Peyer's patch (tissue), 4 donors: ENCODE measurements at regions not wholly inside any gene's neighbourhood (a gene's known extent, or its start where the extent isn't known, plus 50 kb on each side); places are given as distances from the start of the nearest gene placed in this dataset.

Experiments used
- DNase-seq, 3 donors: peaks; one replicate each; pipeline ENCODE4 v3.0.0-alpha.2; 2017 to 2019
- H3K27ac ChIP-seq, 4 donors: fragments of 200-600 bp; sonication (generic); one replicate each; pipeline ENCODE4 v1.5.1; 2016 to 2019
- H3K27me3 ChIP-seq, 2 donors: fragments of 200-600 bp; sonication (generic); one replicate each; pipeline ENCODE4 v1.5.1; 2019
- H3K36me3 ChIP-seq, 3 donors: fragments of 200-600 bp; sonication (generic); one replicate each; pipeline ENCODE4 v1.5.1; 2016 to 2019
- H3K4me1 ChIP-seq, 4 donors: fragments of 200-600 bp; sonication (generic); one replicate each; pipeline ENCODE4 v1.5.1; 2016 to 2019
- H3K4me3 ChIP-seq, 4 donors: fragments of 200-600 bp; sonication (generic); 1 replicate in 3 of 4; 2 replicates in 1 of 4; pipeline ENCODE4 v1.5.1; 2016 to 2019; ENCODE audit warnings: mild to moderate bottlenecking in 1 of 4
- H3K9me3 ChIP-seq, 4 donors: fragments of 200-600 bp; sonication (generic); one replicate each; pipeline ENCODE4 v1.5.1; 2016 to 2019; ENCODE audit warnings: mild to moderate bottlenecking in 1 of 4
- POLR2A ChIP-seq, 2 donors: fragments of 450-650 bp; IDR thresholded peaks; one replicate each; pipeline ENCODE4 v1.5.1; 2017; ENCODE audit warnings: antibody characterized with exemption in 2 of 2, mild to moderate bottlenecking in 2 of 2, moderate library complexity in 2 of 2
- TF ChIP-seq, protein P1 (sequence below), 6 experiments: fragments of 450-650 bp in 4 of 6; fragments of 200-600 bp in 2 of 6; sonication (generic) in 1 of 6; IDR thresholded peaks; one replicate each; pipeline ENCODE4 v1.5.1; 2017 to 2019; ENCODE audit warnings: antibody characterized with exemption in 6 of 6, mild to moderate bottlenecking in 3 of 6, moderate library complexity in 1 of 6

DNA sequence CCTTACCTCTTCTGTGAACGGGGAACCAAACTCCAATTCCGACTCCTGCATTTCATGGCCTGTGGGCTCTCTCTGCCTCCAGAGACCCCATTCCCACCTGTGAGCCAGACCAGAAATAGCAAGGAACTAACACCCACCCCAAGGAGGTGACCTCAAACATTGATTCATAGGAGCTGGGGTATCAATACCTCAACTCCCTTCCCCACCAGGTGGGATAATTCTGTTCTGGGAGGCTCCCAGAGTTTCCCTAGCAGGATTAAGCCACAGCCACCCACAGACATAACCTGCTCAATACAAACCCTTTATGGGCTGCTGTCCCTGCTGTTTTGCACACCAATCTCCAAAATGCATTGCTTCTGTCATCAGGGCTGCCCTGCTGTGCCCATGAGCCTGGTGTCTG is 59.6 kb upstream of the FOXF1 start:
- Histone ChIP-seq H3K36me3 (no peaks in the 10 kb centered on the region), H3K9me3 (no peaks in the 10 kb centered on the region), H3K27ac (no peak overlapping the region), H3K4me3 (no peak overlapping the region), H3K4me1 (no peaks in the 10 kb centered on the region), H3K27me3 (no peaks in the 10 kb centered on the region)
- TF ChIP-seq POLR2A (IDR thresholded peaks at IDR 0.05): no peak
- TF ChIP-seq, protein P1, sequence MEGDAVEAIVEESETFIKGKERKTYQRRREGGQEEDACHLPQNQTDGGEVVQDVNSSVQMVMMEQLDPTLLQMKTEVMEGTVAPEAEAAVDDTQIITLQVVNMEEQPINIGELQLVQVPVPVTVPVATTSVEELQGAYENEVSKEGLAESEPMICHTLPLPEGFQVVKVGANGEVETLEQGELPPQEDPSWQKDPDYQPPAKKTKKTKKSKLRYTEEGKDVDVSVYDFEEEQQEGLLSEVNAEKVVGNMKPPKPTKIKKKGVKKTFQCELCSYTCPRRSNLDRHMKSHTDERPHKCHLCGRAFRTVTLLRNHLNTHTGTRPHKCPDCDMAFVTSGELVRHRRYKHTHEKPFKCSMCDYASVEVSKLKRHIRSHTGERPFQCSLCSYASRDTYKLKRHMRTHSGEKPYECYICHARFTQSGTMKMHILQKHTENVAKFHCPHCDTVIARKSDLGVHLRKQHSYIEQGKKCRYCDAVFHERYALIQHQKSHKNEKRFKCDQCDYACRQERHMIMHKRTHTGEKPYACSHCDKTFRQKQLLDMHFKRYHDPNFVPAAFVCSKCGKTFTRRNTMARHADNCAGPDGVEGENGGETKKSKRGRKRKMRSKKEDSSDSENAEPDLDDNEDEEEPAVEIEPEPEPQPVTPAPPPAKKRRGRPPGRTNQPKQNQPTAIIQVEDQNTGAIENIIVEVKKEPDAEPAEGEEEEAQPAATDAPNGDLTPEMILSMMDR (IDR thresholded peaks at IDR 0.05): no peak
- no peak for DNase-seq

DNA sequence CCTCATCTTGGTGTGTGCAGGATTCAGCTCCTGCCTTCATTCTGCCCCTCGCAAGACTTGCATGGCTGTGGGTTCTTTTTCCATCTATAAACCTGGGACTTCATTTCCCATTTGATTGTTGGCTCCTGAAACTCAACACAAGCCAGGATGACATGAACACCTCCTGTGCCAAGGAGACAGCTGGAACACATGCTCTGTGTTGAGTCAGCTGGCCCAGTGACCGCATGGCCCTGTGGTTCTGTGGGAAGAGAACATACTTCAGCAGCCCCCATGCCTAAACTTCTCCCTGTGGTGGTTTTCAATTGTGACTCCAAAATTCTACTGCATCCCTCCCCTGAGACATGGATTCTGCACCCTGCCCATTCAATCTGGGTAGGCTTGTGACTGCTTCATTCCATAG is 57.9 kb upstream of the FOXF1 start:
- Histone ChIP-seq H3K27ac (no peak overlapping the region), H3K9me3 (no peaks in the 10 kb centered on the region), H3K27me3 (no peaks in the 10 kb centered on the region), H3K36me3 (no peaks in the 10 kb centered on the region), H3K4me1 (no peaks in the 10 kb centered on the region), H3K4me3 (no peak overlapping the region)
- DNase-seq: no peak
- no peak for TF ChIP-seq POLR2A (IDR thresholded peaks at IDR 0.05)

GRCh38 chr16:86455116-86455515 is 55.2 kb upstream of the FOXF1 start:
- no peak for DNase-seq
- Histone ChIP-seq H3K27ac (peak overlapping the region in 1 of 4 donors; percentile 13), H3K27me3 (no peaks in the 10 kb centered on the region), H3K4me1 (no peaks in the 10 kb centered on the region), H3K4me3 (no peak overlapping the region), H3K9me3 (no peaks in the 10 kb centered on the region), H3K36me3 (no peaks in the 10 kb centered on the region)
- no peak for TF ChIP-seq POLR2A (IDR thresholded peaks at IDR 0.05)
- TF ChIP-seq, protein P1 (IDR thresholded peaks at IDR 0.05): no peak

- Histone ChIP-seq H3K4me1 (no peaks in the 10 kb centered on the region), H3K27ac (peak overlapping the region in 1 of 4 donors; percentile 13), H3K9me3 (no peaks in the 10 kb centered on the region), H3K27me3 (no peaks in the 10 kb centered on the region), H3K36me3 (no peaks in the 10 kb centered on the region), H3K4me3 (no peak overlapping the region)
- no peak for TF ChIP-seq POLR2A (IDR thresholded peaks at IDR 0.05)
- TF ChIP-seq, protein P1 (IDR thresholded peaks at IDR 0.05): no peak
- DNase-seq: no peak
Observed at GRCh38 chr16:86455640-86456039, 54.7 kb upstream of the FOXF1 start.

DNA sequence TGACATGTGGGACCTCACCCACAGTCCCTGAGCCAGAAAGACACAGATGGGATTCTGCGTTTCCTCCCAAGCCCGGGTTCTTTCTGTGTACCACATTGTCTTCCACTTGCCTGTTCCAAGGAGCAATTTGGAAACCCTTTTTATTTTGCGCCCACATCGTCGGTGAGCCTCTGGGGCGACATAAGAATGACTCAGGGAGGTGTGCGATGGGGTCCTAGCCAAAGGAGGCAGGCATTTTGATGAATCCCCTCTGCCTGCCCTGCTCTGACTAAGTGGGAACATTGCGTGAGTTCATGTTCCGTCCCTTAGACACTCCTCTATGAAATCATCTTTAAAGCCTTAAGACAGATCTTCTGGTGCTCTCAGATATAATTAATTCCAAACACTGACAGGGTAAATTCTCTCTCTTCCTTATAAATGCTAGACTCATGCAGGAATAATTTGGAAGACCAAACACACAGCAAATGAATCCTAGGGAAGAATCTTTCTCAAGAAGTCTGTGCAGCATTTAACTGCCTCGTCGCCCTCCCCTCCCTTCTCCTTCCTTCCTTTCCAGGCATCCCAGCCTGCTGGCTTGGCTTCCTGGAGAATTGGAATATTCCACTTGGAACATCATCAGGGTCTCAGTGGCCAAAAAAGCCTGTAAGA is 52.7 kb upstream of the FOXF1 start:
- H3K27me3 ChIP-seq: no peaks in the 10 kb centered on the region
- peak overlapping the region; percentile 1 to 78 (median 61) for H3K27ac ChIP-seq
- H3K9me3 ChIP-seq: peaks cover 0 to 6% (median 0%) of the 10 kb centered on the region in 4 donors
- peak in 1 of 3 donors; percentile 53 for DNase-seq
- H3K4me1 ChIP-seq: no peaks in the 10 kb centered on the region
- H3K36me3 ChIP-seq: no peaks in the 10 kb centered on the region
- no peak for TF ChIP-seq POLR2A (IDR thresholded peaks at IDR 0.05)
- TF ChIP-seq, protein P1 (IDR thresholded peaks at IDR 0.05): no peak
- no peak overlapping the region for H3K4me3 ChIP-seq

DNA sequence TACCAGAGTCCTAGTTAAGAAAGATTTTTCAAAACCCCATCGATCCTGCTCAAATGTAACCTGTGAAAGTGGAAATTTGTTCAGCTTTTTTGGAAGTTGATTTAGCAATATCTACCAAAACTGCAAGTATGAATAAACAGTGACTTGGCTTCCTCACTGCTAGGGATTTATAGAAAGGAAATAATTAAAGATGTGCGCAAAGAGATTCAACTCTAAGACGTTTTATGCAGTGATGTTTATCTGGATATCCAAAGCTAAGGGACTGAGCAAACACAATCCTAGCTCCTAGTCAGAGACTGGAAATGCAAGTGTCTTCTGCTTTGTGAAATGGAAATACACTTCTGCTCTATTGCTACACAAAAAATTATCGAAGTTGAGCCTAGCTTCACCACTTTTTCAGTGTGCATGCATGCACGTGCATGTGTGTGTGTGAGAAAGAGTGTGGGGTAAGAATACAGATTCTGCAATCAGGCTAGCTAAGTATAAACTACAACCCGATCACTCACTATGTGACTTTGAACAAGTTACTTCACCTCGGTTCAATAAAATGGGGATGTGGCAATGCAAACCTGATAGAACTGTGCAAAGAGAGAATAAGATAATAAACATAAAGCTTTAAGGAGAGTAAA is 52.1 kb upstream of the FOXF1 start:
- Histone ChIP-seq H3K27me3 (no peaks in the 10 kb centered on the region), H3K9me3 (peaks cover 0 to 6% (median 0%) of the 10 kb centered on the region in 4 donors), H3K4me1 (no peaks in the 10 kb centered on the region), H3K36me3 (no peaks in the 10 kb centered on the region), H3K27ac (peak overlapping the region in 3 of 4 donors; percentile 11 to 78 (median 73)), H3K4me3 (no peak overlapping the region)
- TF ChIP-seq, protein P1 (IDR thresholded peaks at IDR 0.05): no peak
- no peak for TF ChIP-seq POLR2A (IDR thresholded peaks at IDR 0.05)
- no peak for DNase-seq
